IgD-negative memory B cell (primary cell): ENCODE measurements at regions not wholly inside any gene's neighbourhood (a gene's known extent, or its start where the extent isn't known, plus 50 kb on each side); places are given as distances from the start of the nearest gene placed in this dataset.
"Not testable (repeated sequence)": the region's sequence is repeated elsewhere in the genome, so short reads cannot be mapped to it uniquely, and the experiment has no call there.

ENCODE experiments used
- H3K27ac Mint-ChIP-seq, 3 donors: one replicate each; pipeline ENCODE4 v1.8.0; 2020 to 2022; ENCODE audit warnings: mild to moderate bottlenecking in 3 of 3, mixed read lengths in 3 of 3, moderate library complexity in 1 of 3
- H3K27me3 Mint-ChIP-seq: one replicate; pipeline ENCODE4 v1.8.0; 2021; ENCODE audit warnings: mixed read lengths
- H3K36me3 Mint-ChIP-seq: one replicate; pipeline ENCODE4 v1.8.0; 2020; ENCODE audit warnings: mild to moderate bottlenecking, mixed read lengths
- H3K4me1 Mint-ChIP-seq, 3 donors: one replicate each; pipeline ENCODE4 v1.8.0; 2020 to 2022; ENCODE audit warnings: mixed read lengths in 3 of 3, mild to moderate bottlenecking in 1 of 3
- H3K4me3 Mint-ChIP-seq, 4 donors: one replicate each; pipeline ENCODE4 v1.8.0; 2020 to 2022; ENCODE audit warnings: mild to moderate bottlenecking in 4 of 4, mixed read lengths in 4 of 4, moderate library complexity in 3 of 4
- H3K9me3 Mint-ChIP-seq, 3 donors: one replicate each; pipeline ENCODE4 v1.8.0; 2020 to 2021; ENCODE audit warnings: mixed read lengths in 3 of 3, mild to moderate bottlenecking in 1 of 3

DNA sequence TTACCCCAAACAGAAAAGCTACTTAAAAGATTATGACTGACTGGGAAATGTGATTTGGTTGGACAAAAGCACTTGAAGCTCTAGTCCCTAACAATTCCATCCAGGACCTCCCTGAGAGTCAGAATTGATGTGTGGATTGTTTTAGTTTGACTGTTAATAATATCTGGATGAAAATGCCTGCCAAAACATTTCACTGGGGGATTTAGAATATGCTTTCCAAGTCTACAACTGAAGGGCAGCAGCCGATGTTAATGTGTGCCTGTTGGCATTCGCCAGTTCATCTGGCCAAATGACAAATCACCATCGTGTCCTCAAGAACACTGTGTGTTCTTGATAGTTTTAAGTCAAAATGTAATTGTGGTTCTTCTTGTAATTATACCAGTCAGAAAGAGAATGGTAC, 76.0 kb upstream of the TSC22D1 start:
- H3K36me3 Mint-ChIP-seq: peaks cover 4% of the 10 kb centered on the region
- H3K4me3 Mint-ChIP-seq: no peak overlapping the region
- H3K9me3 Mint-ChIP-seq: no peaks in the 10 kb centered on the region
- H3K27ac Mint-ChIP-seq: no peak overlapping the region
- H3K4me1 Mint-ChIP-seq: no peaks in the 10 kb centered on the region
- peaks cover 4% of the 10 kb centered on the region for H3K27me3 Mint-ChIP-seq

DNA sequence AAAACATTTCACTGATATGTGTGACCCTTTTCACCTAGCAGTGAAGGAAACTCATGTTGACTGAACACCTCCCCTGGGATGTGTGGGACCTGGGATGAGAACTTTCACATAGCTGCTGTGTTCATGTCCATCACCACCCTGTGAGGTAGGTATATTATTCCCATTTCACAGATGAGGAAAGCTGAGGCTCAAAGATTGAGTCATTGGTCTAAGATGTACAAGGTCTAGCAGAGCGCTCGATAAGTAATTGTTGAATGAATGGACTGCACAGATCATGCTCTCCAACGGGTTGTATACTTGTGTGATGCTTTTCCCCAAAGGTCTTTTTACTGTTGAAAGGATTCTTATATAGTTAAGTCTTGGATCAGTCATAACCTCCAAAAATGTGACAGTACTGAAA, 75.6 kb upstream of the TSC22D1 start:
- no peaks in the 10 kb centered on the region for H3K4me1 Mint-ChIP-seq
- peaks cover 4% of the 10 kb centered on the region for H3K27me3 Mint-ChIP-seq
- H3K27ac Mint-ChIP-seq: no peak overlapping the region
- peaks cover 4% of the 10 kb centered on the region for H3K36me3 Mint-ChIP-seq
- no peaks in the 10 kb centered on the region for H3K9me3 Mint-ChIP-seq
- H3K4me3 Mint-ChIP-seq: no peak overlapping the region

DNA sequence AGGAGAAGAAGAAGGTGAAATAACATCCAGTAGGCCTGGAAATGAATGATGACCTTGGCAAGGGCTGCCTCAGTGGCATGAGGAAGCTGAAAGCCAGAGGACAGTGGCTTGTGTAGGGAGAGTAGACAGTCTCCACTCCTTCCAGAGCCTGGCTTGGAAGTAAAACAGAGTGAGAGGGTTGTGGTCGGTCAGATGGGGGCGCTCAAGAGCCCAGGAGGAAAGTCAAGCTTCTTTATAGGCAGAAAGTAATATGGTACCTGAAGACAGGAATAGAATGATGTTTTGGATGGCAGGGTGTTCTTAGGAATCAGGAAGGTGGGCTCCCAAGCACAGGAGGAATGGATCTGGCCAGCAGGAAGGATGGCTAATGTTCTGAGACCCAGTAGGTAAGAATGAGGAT, 75.1 kb upstream of the TSC22D1 start:
- H3K27me3 Mint-ChIP-seq: peaks cover 4% of the 10 kb centered on the region

DNA sequence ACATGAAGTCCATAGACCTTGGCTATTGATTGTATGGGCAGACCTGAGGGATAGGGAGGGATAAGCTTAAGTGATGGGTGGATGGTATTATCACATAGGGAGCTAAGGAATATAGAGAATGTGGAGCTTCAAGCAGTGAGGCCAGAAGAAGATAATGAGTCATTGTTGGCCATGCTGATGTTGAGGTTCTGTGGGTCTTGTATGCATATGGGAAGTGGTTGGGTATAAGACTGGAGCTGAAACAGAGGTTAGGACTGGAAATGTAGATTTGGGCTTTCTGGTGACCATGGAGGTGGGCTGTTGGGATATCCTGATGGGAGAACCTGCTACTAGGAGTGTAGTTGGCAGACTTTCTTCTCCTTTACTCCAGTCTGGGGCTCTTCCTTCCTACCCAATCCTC, 73.7 kb upstream of the TSC22D1 start:
- peaks cover 8% of the 10 kb centered on the region for H3K27me3 Mint-ChIP-seq
- H3K27ac Mint-ChIP-seq: no peak overlapping the region
- no peak overlapping the region for H3K4me3 Mint-ChIP-seq
- H3K9me3 Mint-ChIP-seq: no peaks in the 10 kb centered on the region
- H3K36me3 Mint-ChIP-seq: peaks cover 4% of the 10 kb centered on the region
- no peaks in the 10 kb centered on the region for H3K4me1 Mint-ChIP-seq

More for the DNA sequence above, 75.1 kb upstream of the TSC22D1 start:
- no peaks in the 10 kb centered on the region for H3K9me3 Mint-ChIP-seq
- H3K4me3 Mint-ChIP-seq: no peak overlapping the region
- H3K36me3 Mint-ChIP-seq: peaks cover 4% of the 10 kb centered on the region
- no peaks in the 10 kb centered on the region for H3K4me1 Mint-ChIP-seq
- no peak overlapping the region for H3K27ac Mint-ChIP-seq

DNA sequence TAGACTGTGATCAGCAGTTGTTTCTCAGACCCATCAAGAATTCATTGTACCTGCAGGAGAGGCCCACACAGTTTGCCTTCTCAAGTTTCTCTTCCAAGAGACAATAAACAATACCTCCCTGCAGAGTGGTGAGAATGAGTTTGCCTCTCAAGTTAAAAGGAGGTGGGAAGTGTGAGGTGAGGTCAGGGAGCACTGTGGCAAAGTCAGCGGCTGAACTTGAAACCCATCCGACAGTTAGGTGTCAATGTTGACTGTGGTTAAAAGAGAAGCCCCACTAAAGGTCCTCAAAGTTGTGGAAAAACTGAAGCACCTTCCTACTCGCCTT, 72.9 kb upstream of the TSC22D1 start:
- Mint-ChIP-seq H3K9me3 (no peaks in the 10 kb centered on the region), H3K36me3 (peaks cover 4% of the 10 kb centered on the region), H3K27ac (no peak overlapping the region), H3K4me3 (no peak overlapping the region), H3K4me1 (no peaks in the 10 kb centered on the region), H3K27me3 (peaks cover 8% of the 10 kb centered on the region)

DNA sequence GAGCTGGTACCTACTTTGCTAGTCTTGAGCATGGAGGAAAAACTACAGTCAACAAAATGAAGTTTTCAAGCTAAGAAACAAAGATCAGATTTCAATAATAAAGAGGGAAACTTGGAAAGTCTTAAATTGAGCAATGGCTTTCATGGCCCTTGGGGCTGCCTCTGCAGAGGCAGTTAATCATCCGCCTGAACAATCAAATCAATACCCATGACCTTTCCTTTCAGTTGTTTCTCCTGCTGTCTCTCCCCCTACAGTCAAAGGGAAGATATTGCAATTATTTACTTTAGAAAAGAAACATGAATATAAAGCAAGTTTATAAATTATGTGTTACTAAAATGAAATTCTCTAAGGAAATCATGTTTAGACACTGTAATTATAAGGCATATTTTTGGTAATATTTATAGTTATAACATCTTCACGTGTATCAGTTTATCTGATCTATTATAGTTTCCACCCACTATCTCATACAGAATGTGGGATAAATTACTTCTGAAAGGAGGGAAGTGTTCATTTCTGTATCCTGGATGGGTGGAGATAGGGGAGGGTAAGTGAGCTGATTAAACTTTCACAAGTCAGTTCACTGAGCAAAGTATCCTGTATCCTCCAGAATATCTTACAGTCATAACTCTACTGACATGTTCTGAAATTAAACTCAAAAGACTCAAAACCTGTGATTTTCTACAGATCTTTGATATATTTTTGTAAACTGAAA, 72.4 kb upstream of the TSC22D1 start:
- Mint-ChIP-seq H3K36me3 (peaks cover 4% of the 10 kb centered on the region), H3K27ac (no peak overlapping the region), H3K4me1 (no peaks in the 10 kb centered on the region), H3K27me3 (peaks cover 8% of the 10 kb centered on the region), H3K4me3 (no peak overlapping the region), H3K9me3 (no peaks in the 10 kb centered on the region)

DNA sequence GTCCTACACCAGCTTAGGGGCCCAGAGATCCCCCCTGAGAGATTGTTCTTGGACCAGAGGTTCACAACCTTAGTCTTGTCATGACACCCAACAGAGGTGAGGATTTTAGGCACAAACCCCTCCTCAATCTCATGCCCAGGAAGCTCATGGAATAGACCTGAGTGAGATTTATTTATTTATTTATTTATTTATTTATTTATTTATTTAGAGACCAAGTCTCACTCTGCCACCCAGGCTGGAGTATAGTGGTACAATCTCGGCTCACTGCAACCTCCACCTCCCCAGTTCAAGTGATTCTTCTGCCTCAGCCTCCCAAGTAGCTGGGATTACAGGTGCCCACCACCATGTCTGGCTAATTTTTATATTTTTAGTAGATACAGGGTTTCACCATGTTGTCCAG, 71.4 kb upstream of the TSC22D1 start:
- not testable (repeated sequence) for H3K36me3 Mint-ChIP-seq, H3K27me3 Mint-ChIP-seq, H3K4me1 Mint-ChIP-seq, H3K9me3 Mint-ChIP-seq, H3K27ac Mint-ChIP-seq, H3K4me3 Mint-ChIP-seq

DNA sequence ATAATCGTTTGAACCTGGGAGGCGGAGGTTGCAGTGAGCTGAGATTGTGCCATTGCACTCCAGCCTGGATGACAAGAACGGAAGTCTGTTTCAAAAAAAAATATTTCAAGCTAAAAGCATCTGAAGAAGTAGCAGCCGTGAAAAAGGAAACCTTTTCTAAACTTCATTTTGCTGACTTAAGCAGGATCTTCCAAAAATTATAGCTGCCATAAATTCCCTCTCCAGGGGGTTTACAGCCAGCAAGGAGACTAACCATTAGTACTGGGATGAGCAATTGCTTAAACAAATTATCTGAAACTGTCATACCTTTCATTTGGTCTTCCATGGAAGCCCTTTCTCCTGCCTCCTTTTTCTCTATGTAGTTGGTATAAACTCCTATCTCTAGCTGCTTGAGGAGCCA, 69.9 kb upstream of the TSC22D1 start:
- Mint-ChIP-seq H3K9me3 (no peaks in the 10 kb centered on the region), H3K4me3 (no peak overlapping the region), H3K27ac (no peak overlapping the region), H3K27me3 (peaks cover 8% of the 10 kb centered on the region), H3K4me1 (no peaks in the 10 kb centered on the region), H3K36me3 (no peaks in the 10 kb centered on the region)

DNA sequence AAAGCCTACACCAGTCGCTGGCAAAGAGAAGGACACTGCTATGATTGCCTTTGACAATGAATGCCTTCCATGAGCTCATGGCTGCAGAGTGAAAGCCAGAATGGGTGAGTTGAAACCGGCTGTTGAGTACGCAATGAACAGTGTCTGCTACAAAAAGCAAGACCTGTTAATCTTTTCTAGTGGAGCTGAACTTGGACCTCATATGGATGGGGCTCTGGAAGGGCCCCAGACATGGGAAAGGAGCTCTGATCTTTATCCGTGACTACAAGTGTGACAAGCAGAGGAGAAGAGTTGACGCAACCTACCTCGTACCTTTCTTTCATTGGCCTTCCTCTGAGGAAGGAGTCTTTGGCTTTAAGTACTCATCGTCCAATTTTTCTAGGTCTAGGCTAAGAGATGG, 67.1 kb upstream of the TSC22D1 start:
- H3K4me3 Mint-ChIP-seq: no peak overlapping the region
- H3K36me3 Mint-ChIP-seq: no peaks in the 10 kb centered on the region
- no peaks in the 10 kb centered on the region for H3K4me1 Mint-ChIP-seq
- peaks cover 6% of the 10 kb centered on the region for H3K27me3 Mint-ChIP-seq
- no peaks in the 10 kb centered on the region for H3K9me3 Mint-ChIP-seq
- no peak overlapping the region for H3K27ac Mint-ChIP-seq

DNA sequence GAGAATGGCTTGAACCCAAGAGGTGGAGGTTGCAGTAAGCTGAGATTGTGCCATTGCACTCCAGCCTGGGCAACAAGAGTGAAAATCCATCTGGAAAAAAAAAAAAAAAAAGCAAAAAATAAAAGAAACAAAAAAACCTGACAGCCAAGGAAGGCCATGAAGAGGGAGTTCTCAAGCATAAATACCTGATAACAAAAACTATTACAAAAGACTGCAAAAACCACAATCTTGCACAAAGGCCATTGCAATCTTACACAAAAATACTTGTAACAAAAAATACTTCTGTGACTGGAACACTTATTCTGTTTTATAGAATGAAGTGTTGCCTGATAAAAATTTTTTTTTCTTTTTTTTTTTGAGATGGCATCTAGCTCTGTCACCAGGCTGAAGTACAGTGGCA, 61.5 kb upstream of the TSC22D1 start:
- Mint-ChIP-seq H3K9me3 (peaks cover 0 to 2% (median 0%) of the 10 kb centered on the region in 3 donors), H3K4me1 (no peaks in the 10 kb centered on the region), H3K27me3 (peaks cover 1% of the 10 kb centered on the region), H3K36me3 (no peaks in the 10 kb centered on the region), H3K27ac (no peak overlapping the region), H3K4me3 (no peak overlapping the region)

DNA sequence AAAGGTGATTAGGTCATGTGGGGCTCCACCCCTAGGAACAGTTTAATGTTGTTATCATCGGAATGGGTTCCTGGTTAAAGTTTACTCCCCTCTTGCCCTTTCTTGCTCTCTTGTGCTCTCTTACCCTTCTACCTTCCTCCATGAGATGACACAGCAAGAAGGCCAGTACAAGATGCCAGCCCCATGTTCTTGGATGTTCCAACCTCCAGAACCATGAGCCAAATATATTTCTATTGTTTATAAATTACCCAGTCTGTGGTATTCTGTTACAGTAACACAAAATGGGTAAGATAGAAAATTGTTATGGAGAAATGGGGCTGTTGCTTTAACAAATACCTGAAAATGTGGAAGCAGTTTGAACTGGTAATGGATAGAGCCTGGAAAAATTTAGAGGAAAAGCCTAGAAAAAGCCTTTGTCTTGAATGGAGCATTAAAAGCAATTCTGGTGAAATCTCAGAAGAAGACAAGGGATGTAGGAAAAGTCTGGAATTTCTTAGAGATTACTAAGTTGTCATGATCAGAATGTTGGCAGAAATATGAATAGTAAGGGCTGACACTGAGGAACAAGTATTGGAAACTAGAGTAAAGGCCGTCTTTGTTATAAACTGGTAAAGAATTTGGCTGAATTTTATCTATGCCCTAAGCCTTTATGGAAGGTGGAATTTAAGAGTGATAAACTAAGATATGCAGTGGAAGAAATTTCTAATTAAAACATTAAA, 53.5 kb upstream of the TSC22D1 start:
- Mint-ChIP-seq H3K27me3 (peaks cover 6% of the 10 kb centered on the region), H3K9me3 (no peaks in the 10 kb centered on the region), H3K27ac (no peak overlapping the region), H3K36me3 (peaks cover 1% of the 10 kb centered on the region), H3K4me1 (no peaks in the 10 kb centered on the region), H3K4me3 (no peak overlapping the region)

DNA sequence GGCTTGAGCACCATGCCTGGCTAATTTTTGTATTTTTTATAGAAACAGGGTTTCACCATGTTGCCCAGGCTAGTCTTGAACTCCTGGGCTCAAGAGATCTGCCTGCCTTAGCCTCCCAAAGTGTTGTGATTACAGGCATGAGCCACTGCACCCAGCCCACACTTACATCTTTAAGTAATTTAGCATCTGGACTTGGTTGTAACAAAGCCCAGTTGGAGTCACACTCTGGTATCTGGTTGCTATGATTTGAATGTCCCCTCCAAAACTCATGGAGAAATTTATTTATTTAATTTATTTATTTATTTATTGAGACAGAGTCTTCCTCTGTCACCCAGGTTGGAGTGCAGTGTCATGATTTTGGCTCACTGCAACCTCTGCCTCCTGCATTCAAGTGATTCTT, 52.7 kb upstream of the TSC22D1 start:
- H3K27me3 Mint-ChIP-seq, H3K9me3 Mint-ChIP-seq, H3K36me3 Mint-ChIP-seq, H3K4me1 Mint-ChIP-seq, H3K4me3 Mint-ChIP-seq, H3K27ac Mint-ChIP-seq: not testable (repeated sequence)

DNA sequence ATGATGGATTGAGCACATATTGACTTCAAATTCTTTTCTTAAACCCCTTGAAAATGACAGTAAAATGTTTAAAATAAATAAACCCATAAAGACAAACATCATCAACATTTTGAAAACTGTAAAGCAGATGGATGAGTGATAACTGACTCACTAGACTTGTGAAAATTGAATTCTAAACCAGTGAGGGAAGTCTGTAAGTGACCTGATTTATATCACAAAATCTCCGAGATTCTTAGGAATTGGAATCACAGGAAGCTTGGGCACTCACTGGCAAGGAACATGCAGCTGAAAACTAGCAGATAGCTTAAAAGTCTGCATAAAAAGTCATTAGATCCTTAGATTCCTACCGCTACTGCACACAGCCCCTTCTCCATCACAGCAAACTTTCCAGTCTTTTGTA, 51.3 kb upstream of the TSC22D1 start:
- H3K4me3 Mint-ChIP-seq: no peak overlapping the region
- peaks cover 1% of the 10 kb centered on the region for H3K36me3 Mint-ChIP-seq
- H3K4me1 Mint-ChIP-seq: no peaks in the 10 kb centered on the region
- H3K27ac Mint-ChIP-seq: no peak overlapping the region
- peaks cover 9% of the 10 kb centered on the region for H3K27me3 Mint-ChIP-seq
- no peaks in the 10 kb centered on the region for H3K9me3 Mint-ChIP-seq

DNA sequence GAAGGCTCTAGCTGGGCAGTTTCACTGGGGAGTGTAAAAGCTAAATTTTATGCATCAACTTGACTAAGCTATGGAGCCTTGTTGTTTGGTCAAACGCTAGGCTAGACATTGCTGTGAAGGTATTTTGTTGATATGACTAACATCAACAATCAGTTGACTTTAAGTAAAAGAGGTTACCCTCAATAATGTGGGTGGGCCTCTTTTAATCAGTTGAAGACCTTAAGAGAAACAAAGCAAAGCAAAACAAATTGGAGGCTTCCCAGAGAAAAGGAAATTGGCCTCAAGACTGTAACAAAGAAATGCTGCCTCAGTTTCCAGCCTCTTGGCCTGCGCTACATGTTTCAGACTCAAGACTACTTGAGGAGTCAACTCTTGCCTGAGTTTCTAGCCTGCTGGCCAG, 50.0 kb upstream of the TSC22D1 start:
- Mint-ChIP-seq H3K27me3 (peaks cover 7% of the 10 kb centered on the region), H3K4me3 (no peak overlapping the region), H3K36me3 (peaks cover 1% of the 10 kb centered on the region), H3K27ac (no peak overlapping the region), H3K4me1 (no peaks in the 10 kb centered on the region), H3K9me3 (no peaks in the 10 kb centered on the region)
